GM21515 (cell line): ENCODE measurements at regions not wholly inside any gene's neighbourhood (a gene's known extent, or its start where the extent isn't known, plus 50 kb on each side); places are given as distances from the start of the nearest gene placed in this dataset.

Experiments
- ATAC-seq: cut with Tn5 transposase; IDR thresholded peaks from one replicate; pipeline ENCODE4 v1.9.1; 2021; ENCODE audit not compliant: unreplicated experiment

DNA sequence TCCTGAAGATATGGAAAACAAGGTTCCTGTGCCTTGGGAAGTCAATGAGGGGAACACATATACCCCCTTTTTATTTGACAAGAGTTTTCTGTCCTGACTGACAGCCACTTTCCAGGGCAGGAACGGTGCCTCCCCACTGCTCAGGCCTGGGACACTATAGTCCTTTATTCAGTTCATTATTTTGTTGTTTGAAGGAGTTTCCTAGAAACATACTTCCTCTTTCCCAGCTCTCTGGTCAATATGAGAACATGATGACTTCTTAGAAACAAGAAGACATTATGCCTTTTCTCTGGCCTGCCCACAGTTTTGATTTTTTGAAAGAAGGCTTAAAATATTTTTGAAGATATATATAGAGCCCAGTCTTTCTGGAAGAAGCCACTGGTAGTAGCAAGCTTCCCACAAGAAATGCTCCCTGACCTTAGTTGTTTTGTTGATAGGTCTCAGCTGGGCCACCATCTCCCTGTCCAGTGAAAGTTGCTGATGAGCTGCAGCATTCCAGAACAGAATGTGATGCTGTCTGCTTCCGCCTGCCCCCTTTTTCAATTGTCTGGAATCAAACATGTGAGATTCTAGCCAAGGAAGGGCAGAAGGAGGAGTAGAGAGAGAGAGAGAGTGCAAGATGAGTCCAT lies 122.7 kb upstream of the ADRA1D start:
- ATAC-seq: no peak

DNA sequence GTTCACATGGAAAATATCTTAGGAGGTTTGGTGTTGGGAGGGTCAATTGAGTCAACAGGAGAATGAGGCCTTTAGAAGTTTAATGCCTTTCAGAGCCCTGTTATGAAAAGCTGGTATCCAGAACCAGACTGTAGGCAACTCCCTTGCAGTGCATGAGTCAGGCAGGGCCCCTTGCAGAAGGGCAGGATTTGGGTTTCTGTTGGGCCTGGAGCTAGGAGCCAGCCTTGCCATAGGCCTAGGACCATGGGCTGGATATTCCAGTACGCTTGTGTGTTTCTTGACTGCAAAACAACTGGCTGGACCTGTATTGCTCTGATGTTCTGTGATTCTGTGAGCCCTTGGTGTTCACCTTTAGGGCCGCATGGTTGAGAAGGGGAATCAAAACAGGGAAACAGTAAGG lies 121.8 kb upstream of the ADRA1D start:
- ATAC-seq: no peak

DNA sequence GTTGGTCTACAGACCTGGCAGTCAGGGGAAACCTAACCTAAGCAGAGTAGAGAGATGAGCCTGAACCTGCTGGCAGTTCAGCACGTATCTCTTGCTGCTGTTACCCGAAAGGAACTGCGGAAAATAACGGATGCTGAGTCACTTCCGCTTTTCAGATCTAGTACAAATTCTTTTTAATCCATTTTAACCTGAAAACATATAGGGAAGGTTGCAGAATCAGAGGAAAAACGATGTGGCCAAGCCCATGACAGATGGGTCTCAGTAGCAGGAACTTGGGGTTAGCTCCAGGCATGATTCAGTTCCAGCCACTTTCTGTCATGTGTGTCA lies 120.7 kb upstream of the ADRA1D start:
- ATAC-seq: no peak

DNA sequence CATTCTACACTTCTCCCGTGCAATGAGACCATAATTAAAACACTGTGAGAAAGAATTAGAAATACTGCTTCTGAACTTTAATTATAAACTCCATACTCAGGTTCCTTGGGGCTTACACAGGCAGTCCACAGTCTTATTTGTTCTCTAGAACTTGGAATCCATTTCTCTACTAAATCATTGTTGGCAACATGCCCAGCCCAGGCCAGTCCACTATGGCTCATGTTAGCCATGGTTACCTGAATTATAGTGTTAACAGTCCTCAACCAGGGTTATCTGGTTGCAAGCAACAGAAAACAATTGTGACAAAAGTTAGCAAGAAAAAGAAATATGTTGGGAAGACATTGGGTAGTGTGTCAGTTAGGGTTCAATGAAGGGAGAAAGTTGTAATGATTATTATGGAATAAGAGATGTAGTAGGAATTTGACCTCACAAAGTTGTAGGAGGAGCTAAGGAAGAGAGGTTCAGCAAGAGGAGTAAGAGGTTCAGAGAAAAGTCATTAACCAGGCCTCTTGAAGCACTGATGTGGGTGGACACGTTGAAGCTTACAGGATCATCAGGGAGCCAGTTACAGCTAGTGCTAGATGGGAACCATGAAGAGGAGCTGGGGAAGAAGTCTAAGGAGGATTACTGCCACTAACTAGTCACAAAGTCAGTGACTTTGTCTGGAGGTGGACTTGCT lies 120.2 kb upstream of the ADRA1D start:
- no peak for ATAC-seq

DNA sequence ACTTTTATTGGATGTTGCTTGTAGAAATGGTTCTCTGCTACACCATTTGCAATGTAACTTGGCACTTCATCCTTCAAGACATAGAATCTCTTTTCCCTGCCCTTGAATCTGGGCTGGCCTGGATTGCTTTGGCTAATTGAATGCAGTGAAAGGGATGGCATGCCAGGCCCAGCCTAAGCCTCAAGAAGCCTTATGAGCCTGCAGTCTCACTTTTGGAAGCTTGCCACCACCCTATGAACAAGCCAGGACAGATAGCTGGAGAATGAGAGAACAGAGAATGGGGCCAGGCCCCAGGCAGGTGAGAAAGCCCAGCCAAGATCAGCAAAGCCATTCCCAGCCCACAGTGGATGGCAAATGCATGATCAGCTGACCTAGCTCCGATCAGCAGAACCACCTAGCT lies 117.0 kb upstream of the ADRA1D start:
- no peak for ATAC-seq

- no peak for ATAC-seq
These were observed 109.5 kb upstream of the ADRA1D start for GRCh38 chr20:4358552-4358951.

GRCh38 chr20:4352348-4352747 lies 103.3 kb upstream of the ADRA1D start:
- ATAC-seq: no peak

GRCh38 chr20:4350096-4350495 lies 101.0 kb upstream of the ADRA1D start:
- ATAC-seq: no peak

DNA sequence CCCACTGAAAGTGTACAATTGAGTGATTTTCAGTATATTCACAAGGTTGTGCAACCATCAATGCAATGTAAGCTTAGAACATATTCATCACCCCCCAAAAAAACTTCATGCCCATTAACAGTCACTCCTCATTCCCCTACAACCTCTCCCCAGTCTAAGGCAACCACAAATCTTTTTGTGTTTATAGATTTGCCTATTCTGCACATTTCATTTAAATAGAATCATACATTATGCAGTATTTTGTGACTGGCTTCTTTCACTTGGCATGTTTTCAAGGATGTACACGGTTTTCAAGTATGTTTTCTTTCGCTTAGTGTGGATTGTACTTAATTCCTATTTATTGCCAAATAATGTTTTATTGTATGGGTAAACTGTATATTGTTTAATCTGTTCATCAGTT lies 95.6 kb upstream of the ADRA1D start:
- ATAC-seq: no peak

DNA sequence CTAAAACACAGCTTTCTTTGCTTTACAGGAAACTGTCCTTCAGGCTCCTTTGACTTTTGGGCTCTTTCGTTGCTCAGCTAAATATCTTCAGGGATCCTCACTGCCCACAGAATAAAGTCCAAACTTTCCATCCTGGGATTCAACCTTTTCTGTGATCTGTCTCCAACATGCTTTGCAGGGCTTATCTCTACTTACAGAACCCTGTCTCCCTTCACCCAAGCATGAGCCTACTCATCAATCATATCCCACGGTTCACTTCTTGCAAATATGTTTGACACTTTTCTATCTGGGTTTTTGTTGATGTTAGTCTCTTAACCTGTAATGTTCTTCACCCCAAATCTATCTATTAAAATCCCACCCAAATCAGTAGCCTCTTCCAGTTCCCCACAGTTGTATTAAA lies 93.5 kb upstream of the ADRA1D start:
- no peak for ATAC-seq

- ATAC-seq: no peak
These were observed 92.9 kb upstream of the ADRA1D start for GRCh38 chr20:4341804-4342485.

GRCh38 chr20:4335722-4336121 lies 86.6 kb upstream of the ADRA1D start:
- no peak for ATAC-seq

- no peak for ATAC-seq
These were observed 83.2 kb upstream of the ADRA1D start for GRCh38 chr20:4332121-4332860.

GRCh38 chr20:4330011-4330410 lies 80.9 kb upstream of the ADRA1D start:
- ATAC-seq: no peak

DNA sequence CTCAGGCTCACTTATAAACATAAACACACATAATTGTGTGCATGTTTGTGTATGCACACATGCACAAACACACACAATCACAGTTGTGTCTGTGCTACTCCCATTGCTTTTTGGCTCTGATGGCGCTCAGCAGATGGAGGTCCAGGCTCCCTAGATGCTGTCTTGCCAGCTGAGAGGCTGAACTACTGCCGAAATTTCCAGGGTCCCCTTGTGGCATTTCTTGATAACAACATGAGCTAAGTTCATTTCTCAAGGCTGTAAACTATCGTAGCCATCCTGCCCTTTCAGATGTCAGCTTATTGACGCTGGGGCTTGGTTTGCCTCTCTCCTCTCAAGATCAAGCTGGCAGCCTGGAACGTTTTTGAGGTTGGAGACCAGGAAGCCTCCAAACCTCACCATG lies 80.1 kb upstream of the ADRA1D start:
- no peak for ATAC-seq

DNA sequence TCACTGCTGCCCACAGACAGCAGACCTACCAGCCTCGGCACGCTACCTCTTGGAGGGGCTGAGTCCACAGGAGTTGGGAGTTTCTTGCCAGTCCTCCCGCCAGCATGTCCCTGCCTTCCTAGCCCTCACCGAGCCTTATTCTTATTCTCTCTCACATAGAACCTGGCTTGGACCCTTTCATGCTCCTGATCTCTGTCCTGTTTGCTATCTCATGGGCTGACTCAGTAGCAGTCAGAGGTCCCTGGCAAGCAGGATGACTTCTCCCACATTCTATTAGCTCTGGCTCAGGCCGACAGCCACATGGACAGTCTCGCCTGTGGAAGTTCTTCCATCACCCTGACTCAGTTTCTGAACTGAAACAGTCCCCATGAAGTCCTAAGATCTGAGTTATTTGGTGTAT lies 79.5 kb upstream of the ADRA1D start:
- ATAC-seq: no peak

- no peak for ATAC-seq
These were observed 78.9 kb upstream of the ADRA1D start for GRCh38 chr20:4327956-4328355.

DNA sequence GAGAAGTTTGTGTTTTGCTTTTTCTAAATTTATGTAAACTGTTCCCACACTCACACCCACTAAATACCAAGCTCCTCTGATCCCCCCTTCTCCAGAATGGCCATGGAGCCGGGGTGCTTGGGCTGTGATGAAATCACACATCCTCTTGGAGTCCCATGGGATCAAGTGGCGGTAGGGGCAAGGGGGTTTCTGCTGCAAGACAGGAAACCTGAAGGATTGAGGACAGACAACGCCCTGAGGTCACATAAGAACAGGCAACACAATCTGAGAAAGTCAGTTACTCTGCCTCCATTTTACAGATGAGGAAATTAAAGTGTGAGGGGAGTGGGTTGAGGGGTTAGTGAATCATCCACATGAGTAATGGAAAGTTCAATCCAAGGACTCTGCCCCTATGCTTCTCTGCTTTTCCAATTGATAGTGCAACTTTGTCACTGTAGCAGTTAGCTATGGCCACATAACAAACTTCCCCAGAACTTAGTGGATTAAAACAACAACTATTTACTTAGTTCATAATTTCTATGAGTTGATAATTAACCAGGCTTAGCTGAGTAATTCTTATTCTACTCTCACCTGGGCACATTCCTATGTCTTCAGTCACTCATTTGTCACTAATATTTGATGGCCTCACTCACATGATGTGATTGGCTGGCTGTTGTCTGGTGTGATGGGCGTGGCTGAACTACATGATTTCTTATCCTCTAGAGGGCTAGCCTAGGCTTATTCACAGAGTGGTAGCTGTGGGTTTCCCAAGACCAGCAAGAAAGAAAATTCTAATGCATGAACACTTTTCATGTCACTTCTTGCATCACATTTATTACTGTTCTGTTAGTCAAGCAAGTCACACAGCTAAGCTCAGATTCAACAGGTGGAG lies 77.3 kb upstream of the ADRA1D start:
- no peak for ATAC-seq

DNA sequence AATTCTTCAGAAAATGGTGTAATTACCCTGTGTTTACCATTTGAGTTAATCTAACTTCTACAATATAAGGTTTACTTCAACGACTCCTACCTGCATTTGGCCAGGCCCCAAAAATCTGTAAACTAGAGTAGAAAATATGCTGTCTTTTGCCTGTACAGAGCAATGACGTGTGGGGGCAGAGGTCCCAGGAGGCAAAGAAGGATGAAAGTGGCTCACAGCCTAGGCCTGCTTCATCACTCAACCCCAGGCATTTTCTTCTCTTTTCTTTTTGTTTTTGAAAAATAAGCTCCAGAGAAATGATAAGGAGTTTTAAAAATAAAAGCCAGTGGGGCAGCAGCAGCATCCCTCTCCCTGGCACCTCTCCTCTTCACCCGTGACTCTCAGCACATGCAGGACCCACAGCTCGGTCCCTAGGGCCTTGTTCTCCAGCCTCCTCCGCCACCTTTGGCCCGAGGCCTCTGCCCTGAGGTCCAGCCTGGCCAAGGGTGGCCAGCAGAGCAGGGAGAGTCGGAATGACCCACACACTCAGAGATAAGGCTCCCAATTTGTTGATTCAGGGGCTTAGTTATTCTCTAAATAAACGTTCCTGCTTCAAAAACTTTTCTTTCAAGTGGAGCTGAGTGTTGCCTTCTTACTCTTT lies 76.6 kb upstream of the ADRA1D start:
- ATAC-seq: no peak

DNA sequence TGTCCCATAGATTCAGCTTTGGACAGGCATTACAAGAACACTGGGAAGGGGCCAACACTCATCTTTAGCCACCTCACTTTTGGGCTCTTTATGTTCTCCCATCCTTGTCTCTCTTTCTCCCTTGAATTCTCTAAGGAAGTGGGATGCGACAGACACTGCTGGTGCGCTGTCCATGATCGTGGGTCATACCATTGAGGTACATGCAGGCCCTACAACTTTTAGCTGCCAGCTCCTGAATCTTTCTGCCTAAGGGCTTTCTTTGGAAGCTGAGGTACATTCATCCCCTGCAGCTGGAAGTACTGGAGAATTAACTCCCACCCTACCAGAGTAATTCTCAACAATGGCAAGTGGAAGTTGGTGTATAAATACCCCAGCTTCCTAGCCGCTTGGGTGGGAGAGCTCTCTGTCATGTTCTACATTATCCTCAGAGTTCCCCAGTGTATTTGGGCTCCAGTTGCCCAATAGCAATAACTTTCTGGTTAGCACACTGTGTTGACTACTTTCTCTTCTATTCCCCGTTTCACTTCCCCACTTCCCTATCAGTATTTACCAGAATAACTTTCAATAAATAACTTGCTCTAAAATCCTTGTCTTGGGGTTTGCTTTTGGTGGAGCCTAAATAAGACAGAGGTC lies 75.6 kb upstream of the ADRA1D start:
- ATAC-seq: no peak
